ENCODE measurements at regions not wholly inside any gene's neighbourhood (a gene's known extent, or its start where the extent isn't known, plus 50 kb on each side); places are given as distances from the start of the nearest gene placed in this dataset.

DNA sequence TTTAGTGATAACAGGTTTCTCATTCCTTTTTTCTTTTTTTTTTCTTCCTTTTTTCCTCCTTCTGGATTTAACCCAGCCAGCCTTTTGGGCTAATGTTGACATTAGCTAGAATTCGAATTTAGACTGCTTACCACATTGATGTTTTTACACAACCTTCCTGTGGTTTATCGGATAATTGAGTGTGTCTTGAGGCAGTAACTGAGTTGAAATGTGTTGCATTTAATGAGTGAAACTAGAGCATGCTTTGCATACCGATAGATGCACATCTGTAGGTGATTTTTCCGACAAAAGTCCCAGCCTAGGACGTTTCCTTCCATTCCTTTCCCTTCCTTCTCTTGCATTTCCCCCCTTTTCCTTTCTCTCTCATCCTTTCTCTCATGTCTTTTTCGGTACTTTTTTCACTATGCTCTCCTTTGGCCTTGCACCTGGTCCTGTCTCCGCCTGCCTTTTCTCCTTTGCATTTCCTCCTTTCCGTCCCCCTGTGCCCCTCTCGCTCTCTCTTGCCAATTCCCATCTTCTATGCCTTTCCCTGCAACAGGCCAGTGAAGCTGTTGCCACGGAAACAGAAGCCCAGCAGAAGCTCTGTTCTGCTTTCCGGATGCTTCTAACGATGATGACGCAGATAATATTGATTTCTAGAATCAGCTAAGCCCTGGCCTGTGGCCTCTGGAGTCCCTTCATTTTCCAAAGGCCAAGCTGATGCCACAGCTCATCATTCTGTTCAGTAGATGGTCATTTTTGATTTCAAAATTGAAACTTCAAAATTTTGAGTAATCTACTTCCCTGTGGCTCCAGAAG lies 76.1 kb downstream of the SLC25A47 start:
- DNase-seq (ENCODE audit: low spot score): no peak

DNA sequence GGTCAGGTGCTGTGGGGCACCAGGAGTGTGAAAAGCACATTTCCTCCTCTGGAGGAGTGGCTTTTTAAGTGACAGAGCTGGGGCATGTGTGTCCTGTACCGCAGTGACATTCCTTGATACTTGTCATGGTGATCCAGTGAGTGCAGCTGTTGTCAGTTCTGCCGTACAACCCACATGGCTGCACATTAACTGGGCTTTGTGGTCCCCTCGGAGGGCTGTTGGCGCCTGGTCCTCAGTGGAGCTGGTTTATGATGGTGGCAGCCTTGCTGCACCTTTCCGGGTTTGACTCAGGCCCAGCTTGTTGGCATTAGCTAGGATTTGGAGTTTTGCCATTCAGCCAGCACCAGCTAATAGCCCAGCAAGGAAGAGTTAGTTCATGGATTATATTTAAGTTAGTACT lies 77.0 kb downstream of the SLC25A47 start:
- no peak for DNase-seq (ENCODE audit: low spot score)

DNA sequence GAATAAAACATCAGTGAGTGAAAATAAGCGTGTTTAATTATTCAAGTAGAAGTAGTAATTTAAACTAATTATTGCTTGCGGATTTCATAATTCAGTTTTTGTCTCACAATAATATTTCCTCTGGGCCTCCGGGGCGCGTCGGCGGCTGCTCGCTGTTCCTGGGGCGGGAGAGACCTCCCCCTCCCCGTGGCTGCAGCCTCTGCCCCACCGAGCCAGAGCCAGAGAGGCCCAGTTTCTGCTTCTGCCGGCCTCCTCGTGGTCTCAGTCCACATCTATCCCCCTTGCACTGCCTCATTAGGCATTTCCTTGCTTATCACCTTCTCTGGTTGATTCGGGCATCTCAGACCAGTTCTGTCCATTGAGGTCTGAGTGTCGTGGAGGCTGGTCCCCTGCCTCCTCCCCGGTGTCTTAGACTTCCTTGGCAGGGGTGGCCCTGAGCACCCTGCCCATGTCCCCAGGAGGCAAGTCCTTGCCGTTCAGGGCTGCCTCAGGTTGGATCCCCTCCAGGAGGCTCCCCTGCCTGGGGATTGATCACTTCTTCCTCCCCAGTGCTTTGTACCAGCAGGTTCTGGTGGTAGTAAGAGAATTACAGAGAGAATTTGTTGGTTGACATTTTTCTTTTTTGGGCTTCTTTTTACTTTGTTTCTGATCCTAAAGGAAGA lies 78.0 kb downstream of the SLC25A47 start:
- no peak for DNase-seq (ENCODE audit: low spot score)

DNA sequence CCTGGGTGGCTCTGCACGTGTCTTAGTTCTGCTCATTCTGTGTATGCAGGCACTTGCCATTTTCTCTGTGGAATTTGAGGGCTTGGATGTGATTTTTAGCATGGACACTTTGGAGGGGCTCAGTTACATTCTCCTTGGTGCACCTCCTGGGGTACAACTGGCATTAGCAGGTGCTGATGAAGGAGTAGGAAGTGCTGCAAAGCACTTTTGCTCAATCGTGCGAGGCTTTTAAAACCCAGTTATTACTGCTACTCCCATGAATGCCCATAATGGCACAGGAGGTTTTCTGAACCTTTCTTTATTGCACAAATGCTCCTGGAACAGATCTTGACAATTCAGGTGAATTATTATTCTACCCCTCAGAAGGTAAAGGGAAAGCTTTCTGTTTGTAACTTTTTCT lies 78.7 kb downstream of the SLC25A47 start:
- no peak for DNase-seq (ENCODE audit: low spot score)

DNA sequence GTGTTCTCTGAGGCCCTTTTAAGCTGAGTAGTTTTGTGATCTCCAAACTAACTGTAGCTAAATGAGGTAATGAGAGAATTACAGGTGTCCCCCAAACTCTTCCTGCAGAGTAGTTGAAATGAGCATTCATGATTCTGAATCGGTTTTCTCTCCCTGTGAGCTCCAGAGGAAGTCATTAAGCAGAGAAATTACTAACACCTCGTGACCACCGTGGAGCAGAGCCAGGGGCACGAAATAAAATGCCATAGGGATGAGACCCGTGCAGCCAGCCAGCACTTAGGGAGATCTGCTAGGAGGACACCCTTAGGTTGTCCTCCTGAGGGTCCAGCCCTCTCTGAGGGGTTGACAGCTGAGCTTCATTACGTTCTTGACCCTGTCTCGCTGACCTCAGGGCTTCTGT lies 79.5 kb downstream of the SLC25A47 start:
- no peak for DNase-seq (ENCODE audit: low spot score)

DNA sequence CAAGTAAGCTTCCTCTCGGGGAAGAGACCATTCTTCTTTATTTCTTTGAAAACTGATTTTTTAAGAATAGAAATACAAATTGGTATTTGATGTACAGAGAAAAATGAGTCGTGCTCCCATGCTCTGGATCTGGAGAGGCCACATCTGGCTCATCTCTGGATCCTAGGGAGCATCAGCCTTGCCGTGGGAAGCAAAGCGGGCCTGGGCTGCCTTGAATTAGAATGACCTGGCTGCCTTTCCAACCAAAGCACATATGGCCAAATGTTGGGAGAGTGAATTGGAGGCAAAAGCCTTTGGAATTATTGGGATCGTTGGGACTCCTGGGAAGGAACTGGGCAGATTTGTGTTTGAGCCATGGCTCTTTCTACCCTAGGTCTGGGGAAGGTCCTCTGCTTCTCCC lies 80.0 kb downstream of the SLC25A47 start:
- no peak for DNase-seq (ENCODE audit: low spot score)

DNA sequence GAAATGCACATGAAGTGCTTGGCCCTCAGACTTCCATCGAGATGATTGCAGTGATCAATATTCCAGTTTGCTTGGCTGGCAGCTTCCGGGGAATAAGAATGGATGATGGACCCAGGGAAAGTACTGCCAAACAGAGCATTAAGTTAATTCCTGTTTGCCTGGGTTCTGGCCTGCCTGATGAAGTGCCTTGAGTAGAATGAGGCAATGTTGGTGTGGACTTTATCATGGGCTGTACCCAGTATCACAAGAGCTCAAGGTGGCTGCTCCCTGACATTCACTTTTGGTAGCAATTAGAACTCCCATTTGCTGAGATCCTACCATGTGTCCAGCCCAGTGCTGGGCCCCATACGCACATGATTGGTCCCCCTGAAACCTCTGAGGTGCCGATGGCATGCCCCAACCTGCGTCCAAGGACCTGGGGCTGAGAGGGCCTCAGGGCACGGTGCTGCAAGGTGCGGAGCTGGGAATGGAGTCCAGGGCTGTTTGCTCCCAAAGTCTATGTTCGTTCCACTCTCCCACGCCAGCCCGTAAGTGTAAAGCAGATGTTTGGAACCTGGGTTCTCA lies 80.7 kb downstream of the SLC25A47 start:
- DNase-seq (ENCODE audit: low spot score): no peak

DNA sequence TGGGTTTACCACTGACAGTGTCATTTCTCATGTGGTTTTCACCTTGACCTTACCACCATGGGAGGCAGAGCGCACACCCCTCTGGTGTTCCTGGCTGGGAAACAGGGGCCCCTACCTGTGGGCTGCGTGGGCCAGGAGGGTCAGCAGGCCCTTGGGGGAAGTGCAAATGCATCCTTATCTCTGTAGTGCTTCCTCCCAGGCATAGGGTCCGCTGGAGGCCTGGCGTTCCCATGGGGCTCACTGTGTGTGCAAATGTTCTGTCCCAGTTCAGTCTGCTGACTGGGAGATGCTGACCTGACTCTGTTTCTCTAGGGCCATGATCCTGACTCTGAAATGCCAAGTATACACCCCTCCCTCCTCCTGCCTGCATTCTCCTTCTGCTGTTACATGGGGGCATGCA lies 81.3 kb downstream of the SLC25A47 start:
- no peak for DNase-seq (ENCODE audit: low spot score)

DNA sequence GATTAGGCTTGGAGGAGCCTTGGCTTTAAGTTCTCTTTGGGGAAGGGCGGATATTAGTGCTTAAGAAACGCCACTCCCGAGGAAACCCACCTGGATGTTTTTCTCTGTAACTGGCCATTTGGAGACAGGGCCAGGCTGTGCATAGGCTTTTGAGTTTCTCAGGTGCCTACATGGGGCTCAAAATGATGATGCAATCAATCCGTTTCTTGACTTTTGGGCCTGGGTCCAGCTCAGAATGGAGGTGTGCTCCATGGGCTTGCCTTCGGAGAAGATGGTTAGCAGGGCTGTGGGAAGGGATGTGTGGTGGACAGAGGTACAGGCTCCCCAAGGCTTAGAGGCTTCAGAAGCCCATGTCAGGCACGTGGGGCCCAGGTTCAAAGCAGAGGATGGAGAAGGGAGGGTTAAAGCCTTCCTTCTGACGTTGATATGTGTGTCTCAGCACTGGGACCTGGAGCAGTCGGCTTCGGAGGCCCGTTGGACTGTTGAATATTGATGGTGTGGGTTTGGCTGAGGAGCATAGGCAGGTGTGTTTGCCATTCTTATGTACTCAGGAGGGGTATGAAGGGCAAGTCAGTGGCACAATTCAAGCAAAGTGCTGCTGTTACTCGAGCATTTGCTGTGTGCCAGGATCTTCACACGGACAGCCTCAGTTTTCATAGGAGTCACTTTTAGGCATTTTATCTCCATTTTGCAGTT lies 82.8 kb downstream of the SLC25A47 start:
- no peak for DNase-seq (ENCODE audit: low spot score)

DNA sequence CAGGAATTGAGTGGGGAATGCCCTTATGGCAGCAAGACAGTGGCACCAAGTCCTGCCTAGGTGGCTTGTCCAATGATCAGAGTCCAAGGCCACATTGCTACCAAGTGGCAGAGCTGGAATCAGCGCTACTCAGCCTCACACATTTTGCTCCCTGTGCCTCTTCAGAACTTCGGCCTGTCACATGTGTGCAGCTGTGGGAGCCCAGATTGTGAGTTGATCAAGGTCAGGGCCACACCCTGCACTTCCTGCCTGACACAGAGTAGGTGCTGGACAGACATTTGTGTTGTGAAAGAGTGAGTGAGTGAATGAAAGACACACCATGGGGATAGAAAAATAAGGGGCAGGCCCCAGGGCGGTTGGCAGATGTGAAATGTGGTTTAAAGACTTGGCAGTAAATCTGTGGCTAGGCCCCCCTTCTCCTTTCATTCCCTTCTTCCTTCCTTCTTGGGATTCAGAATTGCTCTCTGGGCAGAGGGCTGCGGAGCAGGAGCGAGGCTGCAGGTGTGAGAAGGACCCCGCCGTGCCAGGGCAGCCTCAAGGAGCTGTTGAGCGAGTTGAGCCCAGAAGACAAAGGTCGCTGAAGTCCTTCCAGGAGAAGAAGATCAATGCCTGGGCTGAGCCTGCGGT lies 83.5 kb downstream of the SLC25A47 start:
- no peak for DNase-seq (ENCODE audit: low spot score)

DNA sequence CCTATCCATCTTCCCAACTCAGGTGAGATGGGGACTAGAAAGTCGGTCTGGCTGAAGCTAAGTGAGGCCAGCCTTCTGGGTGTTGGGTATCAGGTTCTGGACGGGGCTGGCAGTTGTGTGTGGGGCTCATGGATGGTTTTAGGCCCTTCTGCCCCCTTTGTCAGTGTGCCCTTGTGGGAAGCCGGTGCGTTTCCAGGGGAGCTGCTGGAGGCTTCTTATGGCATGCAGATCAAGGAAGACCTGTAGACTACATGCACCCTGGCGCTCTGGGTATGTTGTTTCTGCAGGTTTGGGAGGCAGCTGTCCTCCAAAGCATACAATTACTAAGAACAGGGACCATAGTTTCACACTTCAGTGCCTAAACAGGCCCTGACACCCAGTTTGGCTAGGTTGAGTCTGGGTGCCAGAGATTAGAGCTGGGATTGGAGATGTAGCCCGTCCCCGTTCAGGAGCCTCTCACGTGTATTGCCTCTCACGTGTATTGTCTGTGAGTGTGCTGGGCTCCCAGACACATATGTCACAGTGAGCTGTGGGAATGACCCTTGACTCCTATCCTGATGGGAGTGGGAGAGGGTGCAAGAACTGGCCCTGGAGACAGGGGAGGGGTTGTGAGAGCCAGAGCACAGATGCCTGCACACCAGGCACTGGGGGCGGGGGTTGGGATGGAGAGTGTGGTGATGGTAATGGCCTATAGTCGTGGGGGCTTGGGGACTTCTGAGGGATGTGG lies 84.4 kb downstream of the SLC25A47 start:
- no peak for DNase-seq (ENCODE audit: low spot score)

DNA sequence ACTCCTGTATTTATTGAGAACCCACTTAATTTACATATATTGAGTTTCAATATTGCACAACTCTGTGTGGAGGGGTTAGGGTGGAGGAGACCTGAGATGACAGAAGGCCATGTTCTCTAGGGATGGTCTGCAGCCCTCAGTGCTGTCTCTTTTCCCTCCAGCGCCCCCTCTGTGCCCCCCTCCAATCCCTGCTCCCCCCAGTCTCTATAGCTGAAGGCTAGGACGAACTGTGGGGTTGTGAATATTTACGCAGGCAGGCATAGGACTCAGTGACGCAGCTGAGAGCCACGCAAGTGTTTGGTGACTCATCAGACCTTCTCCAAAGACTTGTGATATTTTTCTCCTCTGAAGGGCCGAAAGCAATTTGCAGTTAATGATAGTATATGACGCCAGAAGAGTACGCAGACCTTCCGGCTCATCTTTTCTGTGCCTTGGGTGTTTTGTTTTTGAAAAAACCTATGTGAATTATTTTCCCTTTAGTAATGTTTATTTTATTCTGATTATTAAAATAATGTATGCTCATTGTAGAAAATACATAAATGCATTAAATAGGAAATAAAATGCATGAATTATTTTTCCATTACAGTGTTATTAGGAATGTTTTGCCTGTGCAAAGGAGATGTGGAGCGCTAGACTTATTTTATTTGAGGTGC lies 85.3 kb downstream of the SLC25A47 start:
- no peak for DNase-seq (ENCODE audit: low spot score)

DNA sequence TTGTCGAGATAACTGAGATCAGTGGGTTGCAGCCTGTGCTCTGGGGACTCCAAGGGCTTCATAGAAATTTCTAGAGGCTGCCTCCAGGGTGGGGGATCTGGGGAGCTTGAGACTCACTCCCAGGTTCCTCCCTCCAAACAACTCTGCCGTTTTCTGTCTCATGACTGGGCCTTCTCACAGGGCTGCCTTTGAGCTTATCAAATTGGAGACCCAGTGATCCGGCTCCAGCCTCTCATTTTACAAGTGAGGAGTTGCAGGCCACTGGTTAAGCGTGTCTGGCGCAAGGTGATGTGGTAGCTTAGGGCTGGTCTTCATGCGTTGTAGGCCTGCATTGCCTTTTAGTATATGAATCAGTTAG lies 85.8 kb downstream of the SLC25A47 start:
- no peak for DNase-seq (ENCODE audit: low spot score)

DNA sequence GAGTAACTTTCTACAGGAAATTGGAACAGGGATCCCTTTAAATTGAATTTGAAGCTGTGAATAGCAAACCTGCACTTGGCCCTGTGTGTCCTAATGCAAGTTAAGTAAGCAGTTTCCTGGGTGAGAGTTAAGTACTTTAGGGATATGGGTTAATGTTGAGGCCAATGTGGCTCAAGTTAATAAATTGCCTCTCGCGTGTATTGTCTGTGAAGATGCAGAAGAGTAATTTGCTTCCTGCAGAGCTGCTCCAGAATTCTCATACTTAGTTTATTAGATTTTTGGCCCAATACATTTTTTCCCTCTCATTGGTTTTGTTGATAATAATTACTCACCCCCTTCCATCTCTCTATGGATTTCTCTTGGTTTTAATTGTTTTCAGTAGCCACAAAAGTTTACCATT lies 86.5 kb downstream of the SLC25A47 start:
- no peak for DNase-seq (ENCODE audit: low spot score)

DNA sequence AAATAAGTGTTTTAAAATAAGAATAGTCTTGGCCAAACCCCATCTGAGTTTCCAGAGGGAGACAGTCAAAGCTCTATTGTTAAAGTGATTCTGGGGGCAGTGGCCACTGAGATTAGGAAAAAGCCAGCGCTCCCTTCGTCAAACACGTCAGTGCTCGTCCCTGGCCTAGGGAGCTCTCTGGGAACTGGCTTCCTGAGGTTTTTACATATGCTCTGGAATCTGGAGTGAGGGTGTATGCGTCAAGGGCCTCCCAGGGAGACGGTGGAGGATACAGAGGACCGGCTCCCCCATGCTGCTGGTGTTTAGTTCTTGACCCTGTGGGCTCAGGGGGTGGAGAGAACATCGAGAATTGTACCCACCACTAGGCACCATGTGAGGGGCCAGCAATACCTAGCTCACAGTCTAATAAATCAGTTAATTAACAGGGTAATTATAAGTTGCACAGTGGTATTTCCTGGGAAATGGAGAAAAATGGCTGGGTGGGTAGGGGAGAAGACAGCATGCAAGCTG lies 87.0 kb downstream of the SLC25A47 start:
- DNase-seq (ENCODE audit: low spot score): no peak

DNA sequence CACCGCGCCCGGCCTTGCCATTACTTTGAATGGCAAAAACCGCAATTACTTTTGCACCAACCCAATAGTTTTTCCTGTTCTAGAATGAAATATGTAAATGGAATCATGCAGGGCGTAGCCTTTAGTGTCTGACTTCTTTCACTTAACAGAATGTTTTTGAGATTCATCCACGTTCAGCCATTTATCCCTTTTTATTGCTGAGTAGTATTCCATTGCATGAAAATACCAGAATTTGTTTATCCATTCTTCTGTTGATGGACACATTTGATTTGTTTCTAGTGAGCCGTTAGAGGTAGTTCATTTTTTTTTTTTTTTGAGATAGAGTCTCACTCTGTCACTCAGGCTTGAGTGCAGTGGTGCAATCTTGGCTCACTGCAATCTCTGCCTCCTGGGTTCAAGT lies 90.6 kb downstream of the SLC25A47 start:
- no peak for DNase-seq (ENCODE audit: low spot score)

DNA sequence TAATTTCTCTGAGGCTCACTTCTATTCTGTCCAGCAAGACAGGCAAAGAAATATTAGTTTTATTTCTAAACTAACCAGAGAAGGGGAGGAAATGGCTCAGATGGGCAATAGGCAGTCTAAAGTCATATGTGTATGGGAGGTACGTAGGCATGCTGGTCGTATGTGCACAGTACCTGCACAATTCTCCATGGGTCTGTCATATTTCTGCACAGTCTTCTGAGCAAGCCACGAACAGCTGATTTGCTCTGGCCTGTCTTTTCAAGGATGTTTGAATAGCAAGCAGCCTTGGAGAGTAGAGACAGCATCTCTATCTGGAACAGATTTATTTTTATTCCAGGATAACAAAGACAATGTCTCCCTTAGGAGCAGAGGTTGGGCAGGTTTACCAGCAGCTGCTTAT lies 92.1 kb downstream of the SLC25A47 start:
- no peak for DNase-seq (ENCODE audit: low spot score)

DNA sequence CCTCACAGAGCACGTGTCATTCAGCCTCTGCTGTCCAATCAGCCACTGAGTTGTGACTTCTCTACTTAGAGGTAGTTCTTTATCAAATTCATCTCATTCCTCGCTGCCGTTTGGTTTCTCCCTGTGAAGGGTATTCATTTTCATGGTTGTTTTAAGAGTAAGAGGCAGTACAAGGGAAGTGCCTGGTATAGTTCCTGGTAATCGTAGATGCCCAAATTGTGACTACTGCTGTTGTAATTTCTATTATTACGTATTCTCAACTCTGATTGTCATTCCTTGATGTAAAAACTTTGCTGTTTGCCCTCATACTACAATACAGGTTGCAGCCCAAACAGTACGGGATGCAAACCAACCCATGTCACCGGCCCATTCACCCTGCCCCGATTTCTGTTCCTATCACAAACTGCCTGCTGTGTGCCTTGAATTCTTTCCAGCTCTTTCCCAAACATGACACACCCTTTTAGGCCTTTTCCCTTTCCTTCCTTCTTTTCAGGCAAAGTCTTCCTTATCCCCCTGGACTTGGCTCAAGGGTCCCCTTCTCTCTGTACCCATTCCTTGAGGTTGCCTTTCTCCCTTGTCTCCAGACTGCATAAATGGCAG lies 93.0 kb downstream of the SLC25A47 start:
- DNase-seq (ENCODE audit: low spot score): no peak

DNA sequence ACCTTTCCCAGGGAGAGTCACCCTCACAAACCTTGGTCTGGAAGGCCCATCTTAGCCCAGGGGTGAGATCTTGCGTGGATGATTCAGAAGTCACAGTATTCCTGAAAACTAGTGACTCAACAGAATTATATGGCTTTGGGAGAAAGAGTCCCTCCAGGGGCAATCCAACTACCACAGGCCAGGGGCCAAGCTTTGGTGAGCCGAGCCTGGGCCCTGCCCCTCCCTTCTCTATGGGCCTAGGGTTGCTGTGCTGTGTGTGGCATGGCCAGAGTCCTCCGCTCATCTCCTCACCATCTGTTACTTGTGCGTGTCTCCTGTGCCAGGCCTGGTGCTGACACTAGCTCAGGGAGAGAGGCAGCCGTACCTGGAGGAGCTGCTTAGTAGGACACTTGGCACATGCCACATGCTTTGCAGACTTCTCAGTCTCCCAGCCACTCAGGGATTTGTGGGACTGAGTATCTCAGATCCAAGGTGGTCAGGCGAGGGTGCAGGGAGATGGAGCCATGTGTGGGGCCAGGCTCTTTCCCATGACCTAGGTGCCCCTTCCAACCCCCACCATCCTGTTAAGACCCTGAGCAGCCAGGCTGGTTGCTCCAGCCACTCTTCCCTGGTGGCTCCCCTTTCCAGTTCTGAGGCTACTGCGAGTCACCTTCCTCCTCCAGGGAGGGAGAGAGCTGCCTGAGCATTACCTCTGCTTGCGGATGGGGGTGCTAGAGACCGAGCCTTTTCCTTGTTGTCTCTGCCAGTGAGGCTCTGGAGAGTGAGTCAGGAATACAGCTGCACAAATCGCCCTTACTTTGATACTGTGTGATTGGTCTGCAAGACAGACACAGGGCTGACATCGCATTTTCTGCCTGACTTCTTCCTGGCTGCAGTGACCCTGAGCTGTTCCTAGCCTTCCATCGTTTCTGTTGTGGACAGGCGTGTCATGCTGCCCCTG lies 94.1 kb downstream of the SLC25A47 start:
- DNase-seq (ENCODE audit: low spot score): no peak

DNA sequence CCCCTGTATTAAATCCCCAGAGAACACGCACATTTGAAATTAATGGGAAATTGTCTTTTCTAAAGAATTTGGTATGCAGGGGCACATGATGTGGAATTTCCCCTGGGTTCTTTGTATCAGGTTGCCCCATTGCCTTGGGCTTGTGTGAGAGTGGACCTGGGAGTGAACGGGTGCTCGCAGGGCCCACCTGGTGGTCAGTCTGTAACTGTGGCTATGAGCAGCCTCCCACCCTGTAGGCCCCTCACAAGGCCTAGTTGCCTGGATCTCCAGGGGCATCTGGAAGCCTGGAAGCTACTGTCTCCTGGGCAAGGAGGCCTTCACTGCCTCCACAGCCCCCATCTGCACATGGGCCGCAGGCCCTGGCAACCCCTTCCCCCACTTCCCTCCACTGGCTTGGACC lies 96.7 kb downstream of the SLC25A47 start:
- no peak for DNase-seq (ENCODE audit: low spot score)
